NCI-H524 (cell line): ENCODE measurements at regions not wholly inside any gene's neighbourhood (a gene's known extent, or its start where the extent isn't known, plus 50 kb on each side); places are given as distances from the start of the nearest gene placed in this dataset.
A peak's percentile ranks its signal among the peaks of the same experiment; 100 is the strongest.

Experiments used
- DNase-seq, 2 experiments: peaks; one replicate each; lab custom pipeline; 2025; lab: John Stamatoyannopoulos, UW

DNA sequence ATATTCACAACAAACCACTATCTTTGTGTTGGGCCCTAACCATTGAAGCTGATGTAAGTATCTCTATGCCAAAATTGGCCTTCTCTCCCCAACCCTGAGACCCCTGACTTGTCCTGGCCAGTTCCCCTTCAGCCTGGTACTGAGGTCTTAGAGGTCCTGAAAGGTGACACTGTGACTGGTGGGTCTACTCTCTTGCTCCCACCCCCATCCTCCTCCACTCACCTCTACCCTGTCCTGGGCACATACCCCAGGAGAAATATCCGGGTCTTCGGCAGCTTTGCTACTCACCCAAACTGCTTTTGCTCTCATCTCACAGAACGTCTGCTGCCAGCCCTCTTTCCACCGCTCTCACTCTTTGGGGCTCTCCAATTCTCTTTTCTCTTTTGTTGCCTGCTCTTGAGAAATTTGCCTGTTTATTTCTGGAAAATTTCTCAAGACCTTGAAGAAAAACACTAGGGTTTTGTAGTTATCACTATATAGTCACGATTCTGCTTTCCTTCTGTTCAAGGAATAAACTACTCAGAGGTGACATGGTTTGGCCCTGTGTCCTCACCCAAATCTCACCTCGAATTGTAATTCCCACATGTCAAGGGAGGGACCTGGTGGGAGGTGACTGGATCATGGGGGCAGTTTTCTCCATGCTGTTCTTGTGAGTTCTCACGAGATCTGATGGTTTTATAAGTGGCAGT, 133.8 kb upstream of the PKDCC start:
- DNase-seq = no peak

DNA sequence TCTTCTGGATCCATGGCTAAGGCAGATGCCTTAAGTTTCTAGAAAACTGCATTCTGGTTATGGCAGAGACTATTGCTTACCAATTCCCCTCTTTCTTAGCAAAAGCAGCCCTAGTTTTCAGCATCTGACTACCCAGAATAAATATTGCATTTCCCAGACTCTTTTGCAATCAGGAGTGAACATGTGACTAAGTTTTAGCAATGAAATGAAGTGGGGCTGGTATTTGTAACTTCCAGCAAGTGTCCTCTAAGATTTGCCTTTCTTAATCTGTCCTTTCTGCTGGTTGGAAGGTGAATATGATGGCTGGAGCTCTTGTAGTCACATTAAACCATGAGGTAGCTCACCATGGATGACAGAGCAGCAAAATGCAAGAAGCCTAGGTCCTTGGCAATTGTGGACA, 132.9 kb upstream of the PKDCC start:
- no peak for DNase-seq

DNA sequence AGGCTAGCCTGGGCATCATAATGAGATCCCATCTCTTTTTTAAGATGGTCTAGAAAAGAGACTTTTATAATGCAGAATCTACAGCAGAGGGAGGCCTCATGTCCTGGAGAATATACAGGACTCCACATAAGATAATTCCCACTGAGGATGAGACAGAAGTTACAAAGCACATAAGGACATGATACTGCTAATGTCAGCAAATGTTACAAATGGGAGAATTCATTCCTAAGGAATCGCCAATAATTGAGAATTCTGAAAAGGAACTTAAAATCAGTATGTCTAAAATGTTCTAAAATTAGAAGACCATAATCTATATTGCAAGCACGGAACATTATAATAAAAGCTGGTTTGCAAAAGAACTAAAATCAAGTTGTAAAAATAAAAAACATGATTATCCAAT, 131.6 kb upstream of the PKDCC start:
- DNase-seq = no peak

DNA sequence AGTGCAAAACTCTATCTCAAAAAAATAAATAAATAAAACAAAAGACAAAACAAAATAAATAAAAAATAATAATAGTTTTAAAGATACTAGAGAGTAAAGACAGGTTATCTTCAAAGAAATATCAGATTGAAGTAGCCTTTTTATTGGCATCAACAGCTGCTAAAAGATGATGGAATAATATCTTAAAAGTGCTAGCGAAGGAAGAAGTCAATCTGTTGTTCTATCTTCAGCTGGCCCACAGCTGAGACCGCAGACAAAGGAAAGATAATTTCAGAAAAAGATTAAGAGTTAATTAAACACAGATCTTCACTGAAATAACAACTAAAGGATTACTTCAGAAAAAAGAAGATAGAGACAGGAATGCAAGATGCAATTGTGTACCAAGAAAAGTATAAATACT, 130.2 kb upstream of the PKDCC start:
- DNase-seq = peak in 1 of 2 experiments; percentile 32

DNA sequence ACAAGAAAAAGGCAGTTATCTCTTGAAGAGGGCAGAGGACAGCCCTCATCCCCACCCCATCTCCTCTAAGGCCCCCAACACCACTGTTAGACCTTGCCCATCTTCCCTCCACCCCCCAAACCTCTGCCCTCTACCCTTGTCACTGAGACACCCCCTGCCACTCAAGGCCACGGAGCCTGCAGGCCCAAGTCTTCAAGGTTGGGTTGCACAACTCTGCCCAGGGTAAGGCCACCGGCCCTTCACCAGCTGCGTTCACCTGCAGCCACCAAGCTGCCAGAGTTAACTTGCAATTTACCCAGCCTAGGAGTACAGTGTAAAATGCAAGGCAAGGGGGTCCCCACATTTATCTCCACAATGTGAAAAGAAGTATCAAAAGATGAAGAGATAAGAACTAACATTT, 128.7 kb upstream of the PKDCC start:
- DNase-seq = no peak

DNA sequence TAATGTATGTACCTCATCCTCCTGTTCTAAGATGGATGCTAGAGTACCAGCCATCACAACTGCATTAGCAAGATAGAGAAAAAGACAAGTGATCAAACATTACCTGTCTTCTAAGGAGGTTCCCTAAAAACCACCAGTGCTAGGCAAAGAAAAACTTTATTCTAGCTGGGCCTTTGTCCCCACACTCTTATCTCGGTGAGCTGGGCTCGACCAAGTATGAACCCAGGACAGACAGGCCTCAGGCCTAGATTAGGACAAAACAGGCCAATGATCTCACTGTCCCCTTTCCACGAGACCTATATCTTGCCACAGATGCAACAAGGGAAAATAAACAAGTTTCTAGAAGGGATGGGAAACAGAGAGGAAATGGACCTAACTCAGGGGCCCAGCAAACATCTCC, 127.6 kb upstream of the PKDCC start:
- DNase-seq = no peak

DNA sequence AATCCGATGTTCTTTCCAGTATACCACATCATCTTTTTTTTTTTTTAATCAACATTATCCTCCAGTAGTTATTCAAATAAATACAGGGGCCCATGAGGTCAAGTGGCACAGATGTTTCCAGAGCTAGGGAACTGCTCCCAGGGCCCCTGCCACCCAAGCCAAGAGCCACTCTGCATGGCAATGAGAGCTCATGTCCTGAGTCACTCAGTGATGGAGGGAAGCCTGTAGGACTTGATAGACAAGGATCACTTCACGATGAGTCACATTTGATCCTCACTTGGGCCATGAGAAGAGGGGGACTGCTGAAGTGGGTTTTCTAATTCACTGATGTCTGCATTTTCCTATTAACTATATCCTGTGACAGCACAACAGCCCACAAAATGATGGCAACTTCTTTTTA, 127.0 kb upstream of the PKDCC start:
- no peak for DNase-seq

DNA sequence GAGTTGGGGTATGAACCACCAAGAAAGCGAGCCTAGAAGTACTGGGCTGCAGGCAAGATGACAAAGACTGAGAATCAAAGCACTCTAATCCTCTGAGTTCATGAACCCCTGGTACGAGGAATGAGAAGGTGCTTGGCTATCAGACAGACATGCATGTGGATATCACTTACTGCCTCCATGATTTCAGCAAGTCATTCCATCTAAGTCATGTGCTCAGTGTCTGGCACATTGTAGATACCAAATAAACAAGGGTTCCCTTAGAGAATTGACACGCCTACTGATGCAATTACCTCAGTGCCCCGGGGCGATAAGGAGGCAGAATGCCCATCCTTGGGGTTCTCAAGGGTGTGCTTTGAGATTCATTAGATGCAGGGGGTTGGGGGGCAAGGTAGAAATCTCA, 125.6 kb upstream of the PKDCC start:
- no peak for DNase-seq

DNA sequence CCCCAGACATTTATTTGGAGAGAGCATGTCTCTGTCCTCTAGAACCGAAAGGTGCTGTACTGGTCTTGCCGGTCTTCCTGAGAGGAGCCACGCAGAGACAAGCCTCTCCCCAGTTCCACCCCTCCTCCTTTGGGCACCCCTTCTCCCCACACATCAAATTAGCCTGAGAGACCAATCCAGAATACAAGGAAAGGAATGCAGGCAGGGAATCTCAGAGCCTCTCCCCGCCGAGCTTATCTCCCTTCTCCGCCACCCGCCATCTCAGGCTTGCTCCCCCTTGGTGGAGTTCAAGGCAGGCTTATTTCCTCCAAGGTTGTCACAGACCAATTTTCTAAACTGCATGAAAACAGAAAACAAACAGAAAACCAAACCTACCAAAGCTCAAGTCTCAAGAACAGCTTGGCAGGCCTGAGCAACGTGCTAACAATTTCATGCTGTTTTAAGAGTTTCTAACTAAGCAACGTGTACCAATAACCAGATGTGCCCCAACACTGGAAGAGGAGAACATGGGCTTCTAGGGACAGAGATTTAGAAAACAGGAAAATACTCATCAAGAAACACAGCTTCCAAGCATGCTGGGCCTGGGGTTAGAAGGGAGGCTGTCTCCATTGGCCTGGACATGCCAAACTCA, 124.5 kb upstream of the PKDCC start:
- DNase-seq = no peak

DNA sequence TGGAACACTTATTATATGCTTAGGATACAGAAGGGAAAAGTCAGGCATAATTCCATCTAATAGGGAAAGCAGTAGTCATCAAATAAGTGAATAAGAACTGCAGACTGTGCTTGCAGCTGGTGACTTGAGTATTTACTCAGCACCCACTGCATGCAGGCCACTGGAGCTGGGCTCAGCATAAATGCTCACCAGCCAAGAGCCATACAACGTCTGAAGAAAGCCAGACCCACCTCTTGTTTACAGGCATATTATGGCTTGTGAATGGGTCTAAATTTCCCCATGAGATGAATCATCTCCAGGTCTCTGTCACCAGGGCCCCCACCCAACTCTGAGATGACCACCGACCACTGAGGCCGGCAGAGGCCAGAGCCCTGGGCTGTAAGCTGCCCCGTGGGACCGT, 123.8 kb upstream of the PKDCC start:
- DNase-seq = no peak

DNA sequence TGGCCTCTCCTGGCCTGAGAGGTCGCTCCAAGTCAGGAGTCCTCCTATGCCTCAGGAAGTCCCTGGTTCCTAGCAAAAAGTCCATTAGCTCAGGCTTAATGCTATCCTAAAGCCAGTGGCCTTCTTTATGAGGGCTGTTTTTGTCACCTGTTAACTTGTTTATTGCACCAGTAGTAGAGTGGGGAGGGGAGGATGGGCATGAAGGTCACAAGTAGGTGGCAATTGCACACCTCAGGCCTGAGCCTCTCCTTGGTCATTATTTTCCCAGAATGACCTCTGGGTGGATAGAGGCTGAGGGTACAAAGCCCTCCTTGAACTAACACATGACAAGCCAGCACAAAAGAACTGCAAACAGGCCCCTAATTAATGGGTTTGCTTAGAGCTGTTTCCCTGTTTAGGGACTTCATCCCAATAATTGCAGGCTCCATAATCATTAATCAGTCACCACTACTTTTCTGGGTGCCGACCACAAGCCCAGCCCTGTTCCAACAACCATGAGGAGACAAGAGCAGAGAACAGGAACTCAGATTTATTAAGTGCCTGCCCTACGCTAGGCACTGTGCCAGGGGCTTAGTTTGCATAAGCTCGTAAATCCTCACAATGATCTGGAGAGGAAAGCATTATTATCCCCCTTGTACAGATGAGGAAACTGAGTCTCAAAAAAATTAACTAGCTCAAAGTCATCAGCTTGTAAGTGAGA, 123.0 kb upstream of the PKDCC start:
- DNase-seq = no peak

DNA sequence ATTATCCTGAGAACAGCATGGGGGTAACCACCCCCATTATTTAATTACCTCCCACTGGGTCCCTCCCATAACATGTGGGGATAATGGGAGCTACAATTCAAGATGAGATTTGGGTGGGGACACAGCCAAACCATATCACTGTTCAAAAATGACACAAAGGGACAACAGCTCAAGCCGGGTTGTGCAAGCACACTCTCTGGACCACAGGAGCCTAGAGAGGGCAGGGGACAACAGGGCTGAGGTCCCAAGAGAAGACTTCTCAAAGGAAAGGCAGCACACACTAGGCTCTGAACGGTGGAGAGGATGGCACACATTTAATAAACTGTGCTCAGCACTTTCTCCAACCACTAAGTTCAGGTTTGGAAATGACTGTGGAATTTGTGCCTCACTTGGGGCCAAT, 122.1 kb upstream of the PKDCC start:
- no peak for DNase-seq

DNA sequence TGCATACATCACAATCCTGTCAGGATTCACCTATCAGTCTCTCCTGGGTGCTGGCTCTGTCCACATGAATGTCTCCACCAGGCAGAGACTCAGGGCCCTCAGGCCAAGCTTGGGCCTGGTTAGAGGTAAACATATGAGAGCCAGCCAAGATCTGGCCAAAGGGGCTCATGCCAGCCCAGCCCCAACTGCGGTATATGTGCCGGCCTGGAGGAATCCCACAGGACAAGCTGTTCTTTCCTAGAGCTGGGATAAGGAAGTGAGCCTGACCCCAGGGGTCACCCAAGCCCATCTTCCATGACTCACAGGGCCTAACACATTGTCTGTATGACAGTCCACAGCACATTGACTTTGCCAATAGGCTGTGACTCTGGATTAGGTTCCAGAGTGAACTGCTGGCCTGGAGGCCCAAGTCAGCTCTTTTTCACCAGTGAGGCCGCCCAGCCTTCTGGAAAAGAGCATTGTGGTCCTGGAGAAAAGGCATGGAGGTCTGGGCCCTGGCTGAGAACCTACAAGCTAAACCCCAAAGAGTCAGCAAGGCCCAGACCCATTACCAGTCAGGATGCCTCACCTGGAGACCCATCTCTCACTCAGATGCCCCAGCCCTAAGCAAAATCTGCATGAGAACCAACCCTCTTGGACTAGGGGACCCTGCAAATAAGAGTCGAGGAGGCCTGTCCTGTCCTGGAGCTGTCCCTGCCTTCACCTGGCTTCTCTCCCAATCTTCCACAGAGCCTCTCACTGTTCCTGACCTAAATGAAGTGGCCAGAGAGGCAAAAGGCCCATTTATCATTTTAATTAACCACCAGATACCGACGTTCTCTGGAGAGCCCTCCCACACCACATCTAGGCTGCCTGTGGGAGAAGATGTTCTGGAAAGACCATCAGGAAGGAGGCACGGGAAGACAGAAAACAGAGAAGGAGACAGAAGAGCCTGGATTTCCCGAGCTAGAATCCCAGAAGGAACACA, 120.9 kb upstream of the PKDCC start:
- DNase-seq = no peak

DNA sequence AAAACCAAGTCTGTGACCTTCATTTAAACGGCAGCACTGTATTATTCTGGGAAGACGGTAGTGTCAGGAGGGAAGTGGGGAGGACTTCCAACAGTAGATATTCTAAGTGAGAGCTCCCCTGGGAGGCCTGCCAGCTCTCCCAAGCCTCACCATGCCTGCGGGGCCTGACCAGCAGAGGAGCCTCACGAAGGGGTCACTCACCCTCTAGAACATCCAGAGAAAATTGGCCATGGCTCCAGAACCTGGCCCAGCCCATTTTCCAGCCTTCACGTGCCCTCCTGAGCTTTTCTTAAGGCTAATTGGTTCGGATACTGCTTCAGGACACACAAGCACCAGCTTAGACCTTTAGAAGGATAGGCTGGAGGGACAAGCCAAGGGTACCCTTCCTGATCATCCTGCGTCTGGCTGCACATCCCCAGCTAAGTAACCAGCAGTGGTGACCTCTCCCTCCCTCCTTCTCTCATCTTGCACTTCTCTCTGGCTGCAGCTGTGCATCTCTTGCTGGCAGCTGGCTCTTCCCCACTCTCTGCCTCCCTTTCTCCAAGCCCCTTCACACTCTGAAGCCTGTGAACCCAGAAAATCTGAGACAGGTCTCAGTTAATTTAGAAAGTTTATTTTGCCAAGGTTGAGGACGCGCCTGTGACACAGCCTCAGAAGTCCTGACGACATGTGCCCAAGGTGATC, 120.1 kb upstream of the PKDCC start:
- peak in 1 of 2 experiments; percentile 22 for DNase-seq

DNA sequence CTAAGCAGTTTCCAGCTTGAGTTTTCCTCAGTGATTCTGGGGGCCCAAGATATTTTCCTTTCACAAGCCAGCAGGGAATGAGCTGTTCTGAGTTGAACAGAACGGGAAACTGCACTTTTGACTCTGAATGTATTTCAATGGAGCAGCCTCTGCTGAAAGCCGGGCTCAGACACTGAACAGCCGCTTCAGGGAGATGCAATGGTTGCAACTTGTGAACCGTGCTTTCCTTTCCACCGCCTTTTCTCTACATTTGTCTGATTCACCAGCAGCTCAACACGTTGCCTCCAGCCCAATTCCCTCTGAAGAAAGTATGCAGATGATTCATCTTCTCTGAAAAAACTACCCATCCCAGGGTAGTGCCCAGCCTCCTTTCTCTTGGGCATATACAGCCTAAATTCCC, 119.3 kb upstream of the PKDCC start:
- DNase-seq = no peak

DNA sequence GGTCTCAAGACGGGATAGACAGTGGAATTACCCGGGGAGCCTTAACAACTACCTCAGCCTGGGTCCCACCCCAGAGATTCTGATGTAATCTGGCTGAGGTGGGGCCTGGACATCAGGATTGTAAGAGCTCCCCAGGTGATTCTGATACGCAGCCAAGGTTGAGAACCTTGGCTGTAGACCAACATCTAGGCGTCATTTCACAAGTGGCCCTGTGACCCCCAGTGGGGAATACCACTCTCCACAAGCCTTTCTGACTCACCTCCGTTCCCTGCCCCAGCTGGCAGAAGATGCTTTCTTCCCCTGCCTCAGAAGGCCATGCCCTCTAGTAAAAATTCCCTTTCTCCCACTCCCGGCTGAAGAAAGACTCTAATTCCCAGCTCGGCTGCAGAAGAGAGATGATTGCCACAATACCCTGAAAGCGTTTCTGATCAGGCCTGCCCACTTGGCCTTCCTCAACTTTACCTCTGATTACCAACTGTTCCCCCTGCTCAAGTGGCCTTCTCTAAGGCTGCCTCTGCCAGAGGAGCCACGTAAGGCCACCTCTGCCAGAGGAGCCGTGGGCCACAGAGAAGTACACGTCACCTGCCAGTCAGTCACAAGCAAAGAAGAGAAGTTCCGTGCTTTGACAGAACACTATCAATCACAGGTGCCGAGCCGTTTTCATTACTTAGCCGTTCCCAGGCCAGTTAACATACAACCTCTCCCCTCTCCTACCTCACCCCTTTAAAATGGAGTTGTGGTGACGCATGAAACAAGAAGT, 116.8 kb upstream of the PKDCC start:
- no peak for DNase-seq

DNA sequence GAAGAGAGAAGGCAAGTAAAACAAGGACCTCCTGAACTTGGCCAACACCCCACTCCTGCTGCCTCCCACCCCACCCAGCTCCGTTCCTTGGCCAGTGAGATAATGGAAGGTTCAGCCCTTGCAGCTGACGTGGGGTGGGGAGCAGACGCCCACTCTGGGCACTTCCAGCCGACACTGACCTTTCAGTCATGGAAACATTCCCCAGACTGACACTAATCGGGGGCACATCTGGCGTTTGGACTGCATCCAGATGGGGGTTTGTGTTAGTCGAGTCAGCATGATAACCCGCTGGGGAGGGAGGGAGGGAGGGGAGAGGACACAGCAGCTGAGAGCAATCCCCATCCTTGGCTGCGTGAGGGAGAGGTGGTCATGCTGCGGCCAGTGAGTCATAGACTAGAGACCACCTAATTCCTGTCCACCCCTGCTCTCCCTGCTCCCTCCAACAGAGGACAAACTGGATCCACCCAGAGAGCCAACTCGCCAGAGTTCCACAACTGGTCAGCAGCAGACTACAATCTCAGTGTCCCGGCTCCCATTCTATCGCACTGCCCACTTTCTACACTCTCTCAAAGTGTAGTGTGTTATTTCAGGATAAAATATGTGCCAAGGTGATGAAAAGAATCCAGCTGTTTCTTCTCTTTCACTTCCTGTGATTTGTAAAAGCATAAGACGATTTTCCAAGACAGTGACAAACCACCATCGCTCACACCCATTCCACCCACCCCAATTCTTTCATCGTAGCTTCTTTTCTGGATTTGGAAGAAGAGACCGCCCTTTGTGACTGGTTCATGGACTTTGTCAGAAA, 115.4 kb upstream of the PKDCC start:
- peak; percentile 81 to 86 for DNase-seq

DNA sequence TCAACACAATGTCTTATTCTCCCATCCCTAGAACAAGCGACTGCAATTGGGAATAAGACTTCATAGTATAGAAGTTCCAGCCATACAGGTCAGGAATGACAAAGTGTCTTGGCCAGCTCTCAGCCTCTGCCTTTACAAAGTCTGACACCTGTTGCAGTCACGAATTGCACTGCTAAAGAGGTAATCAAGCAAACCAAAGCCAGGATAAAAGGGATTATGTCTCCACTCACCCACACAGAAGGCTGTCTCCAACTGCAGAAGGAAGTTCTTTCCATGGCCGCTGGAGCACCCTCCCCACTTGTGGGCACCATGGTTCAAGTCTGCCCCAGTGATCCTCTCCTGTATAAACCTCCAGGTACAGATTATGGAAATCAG, 114.8 kb upstream of the PKDCC start:
- DNase-seq = peak; percentile 66 to 85

DNA sequence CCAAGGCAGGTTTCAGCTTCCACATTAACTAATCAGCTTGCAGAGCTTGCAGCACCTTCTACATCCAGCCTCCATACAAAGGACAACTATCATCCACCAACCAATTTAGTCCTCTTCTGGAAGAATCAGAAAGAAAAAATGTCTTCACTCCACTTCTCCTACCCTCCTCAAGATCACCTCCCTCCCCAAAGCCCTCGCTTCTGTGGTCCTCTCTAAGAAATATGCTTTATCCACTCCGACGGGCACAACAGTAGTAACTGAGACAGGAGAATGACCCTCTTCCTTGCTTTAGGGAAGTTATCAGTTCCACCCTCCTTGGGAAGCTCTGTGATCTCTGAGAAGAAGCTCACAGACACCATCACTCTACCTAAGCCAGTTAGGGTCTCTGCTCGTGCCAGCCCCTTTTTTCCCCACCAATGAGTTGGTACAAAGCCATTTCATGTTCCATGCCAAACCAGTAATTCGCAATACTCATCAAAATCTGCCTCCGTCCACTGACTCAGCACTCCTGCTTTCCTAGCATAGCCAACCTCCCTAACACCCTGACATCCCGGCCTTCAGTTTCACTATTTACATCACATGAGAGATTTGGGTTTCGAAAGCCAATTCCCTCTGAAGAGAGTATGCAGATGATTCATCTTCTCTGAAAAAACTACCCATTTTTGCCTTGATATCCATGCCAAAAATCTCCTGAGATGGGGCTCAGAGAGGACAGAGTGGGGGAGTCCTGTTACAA, 114.1 kb upstream of the PKDCC start:
- no peak for DNase-seq
